Jurkat, Clone E6-1 (cell line): ENCODE measurements at regions not wholly inside any gene's neighbourhood (a gene's known extent, or its start where the extent isn't known, plus 50 kb on each side); places are given as distances from the start of the nearest gene placed in this dataset.
A peak's percentile ranks its signal among the peaks of the same experiment; 100 is the strongest.

ENCODE experiments used
- DNase-seq: peaks from one replicate; pipeline ENCODE4 v3.0.0-alpha.2; 2011; ENCODE audit warnings: low read depth, low spot score
- H3K4me3 ChIP-seq: 2 replicates; pipeline ENCODE4 v1.5.1; 2011; ENCODE audit warnings: mild to moderate bottlenecking, low read length, control low read depth, moderate library complexity

DNA sequence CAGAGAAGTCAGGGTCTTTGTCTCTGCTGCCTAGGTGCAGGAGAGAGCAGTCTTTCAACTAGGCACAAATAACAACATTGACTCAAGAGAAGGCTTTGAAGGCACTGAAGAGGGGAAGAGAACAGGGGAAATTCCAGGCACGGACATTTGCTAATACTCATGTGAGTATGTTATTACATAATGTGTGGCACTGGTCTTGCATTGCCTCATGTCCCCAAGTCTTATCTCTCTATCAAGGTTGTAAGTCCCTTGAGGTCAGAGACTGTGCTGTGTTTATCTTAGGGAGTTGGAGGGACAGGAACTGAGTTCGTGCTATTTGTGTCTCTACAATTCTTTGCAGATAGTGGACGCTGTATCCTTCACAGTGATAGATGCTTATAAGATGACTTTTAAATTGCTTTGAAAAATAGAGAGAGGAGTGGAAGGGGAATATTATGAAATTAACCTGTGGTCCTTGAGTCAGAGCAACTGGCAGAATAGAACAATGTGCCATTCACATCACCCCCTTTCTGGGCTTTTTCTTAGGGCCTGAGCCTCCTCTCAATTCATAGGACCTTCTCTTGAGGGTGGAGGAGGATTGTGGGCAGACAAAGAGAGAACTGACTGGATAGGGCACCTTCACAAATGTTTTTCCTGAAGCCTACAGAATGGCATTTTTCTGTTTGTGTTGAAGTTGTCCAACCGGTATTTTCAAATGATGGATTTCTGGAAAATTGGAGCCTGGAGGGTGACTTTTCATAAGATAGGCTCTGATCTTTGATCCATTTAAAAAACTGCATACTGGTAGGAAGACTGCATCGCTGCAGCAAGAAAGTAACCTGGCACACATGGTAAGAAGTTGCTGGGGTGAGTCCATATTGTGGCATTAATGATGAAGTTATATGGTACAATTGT, 96.6 kb upstream of the CXCR4 start:
- no peak for DNase-seq
- H3K4me3 ChIP-seq, result no peak overlapping the region

DNA sequence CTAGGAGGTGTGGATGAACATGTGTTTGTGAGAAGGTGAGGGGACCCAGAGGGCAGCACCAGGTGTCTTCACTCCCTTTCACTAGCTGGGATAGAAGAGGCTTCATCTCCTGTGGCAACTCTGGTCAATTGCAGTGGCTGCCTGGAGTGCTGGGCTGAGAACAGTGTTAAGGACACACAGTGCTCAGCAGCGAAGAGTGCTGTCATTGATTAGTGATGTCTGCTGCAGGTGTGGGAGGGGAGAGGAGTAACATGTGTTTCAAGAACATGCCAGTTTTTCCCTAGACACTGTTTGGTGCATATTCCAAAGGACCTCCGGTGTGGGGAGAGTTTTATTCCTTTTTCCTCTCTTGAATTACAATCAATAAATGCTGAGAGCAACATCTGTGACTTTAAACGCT, 95.9 kb upstream of the CXCR4 start:
- no peak for DNase-seq
- no peak overlapping the region for H3K4me3 ChIP-seq

DNA sequence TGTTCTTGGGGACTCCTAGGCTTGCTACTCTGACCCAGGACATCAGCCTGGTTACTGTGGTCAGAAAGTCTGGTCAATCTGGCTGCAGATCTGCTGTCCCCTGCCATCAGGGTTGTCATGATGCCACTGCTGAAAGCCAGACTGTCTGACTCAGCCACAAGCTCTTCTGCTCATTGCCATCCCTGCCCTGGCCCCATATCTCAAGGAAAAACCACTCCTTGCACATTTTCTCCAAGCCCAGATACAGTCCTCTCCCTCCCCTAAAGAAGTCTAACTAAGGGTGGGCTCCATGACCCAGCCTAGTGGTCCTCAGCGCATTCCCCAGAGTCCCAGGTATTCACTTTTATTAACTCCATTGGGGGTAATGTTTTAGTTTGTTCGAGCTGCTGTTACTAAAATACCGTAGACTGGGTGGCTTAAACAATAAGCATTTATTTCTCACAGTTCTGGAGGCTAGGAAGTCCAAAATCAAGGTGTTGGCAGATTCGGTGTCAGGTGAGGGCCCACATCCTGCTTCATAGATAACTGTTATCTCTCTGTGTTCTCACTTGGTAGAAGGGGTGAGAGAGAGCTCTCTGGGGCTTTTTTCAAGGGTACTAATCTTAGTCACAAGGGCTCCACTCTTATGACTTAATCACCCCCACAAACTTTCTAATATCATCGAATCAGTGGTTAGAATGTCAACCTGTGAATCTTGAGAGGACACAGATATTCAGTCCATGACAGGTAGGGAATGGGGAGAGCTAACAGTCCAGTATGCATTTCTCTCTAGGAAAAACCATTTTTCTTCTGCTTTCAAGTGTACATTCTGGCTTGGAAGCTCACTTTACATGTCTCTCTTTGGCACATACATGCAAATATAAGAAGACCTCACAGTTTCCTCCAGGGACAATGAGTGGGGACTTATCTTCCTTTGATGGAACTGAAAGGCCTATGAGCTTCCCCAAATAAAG, 94.8 kb upstream of the CXCR4 start:
- no peak overlapping the region for H3K4me3 ChIP-seq
- peak; percentile 69 for DNase-seq

DNA sequence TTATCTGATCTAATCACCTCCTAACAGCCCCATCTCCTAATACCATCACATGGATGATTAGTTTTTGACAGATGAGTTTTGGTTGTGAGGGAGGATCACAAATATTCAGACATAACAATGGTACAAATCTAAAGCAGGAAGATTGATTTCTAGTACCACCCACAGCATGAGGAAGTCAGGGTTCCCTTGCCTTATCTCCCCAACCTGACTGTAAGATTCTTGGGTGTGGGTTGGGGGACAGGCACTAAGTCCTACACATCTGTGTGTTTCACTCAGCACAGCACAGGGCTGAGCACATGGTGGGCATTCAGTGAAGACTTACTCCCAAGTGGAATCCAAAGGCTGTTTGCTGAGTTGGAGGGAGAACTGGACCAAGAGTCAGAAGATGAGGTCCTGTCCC, 93.8 kb upstream of the CXCR4 start:
- H3K4me3 ChIP-seq, result no peak overlapping the region
- peak; percentile 61 for DNase-seq

DNA sequence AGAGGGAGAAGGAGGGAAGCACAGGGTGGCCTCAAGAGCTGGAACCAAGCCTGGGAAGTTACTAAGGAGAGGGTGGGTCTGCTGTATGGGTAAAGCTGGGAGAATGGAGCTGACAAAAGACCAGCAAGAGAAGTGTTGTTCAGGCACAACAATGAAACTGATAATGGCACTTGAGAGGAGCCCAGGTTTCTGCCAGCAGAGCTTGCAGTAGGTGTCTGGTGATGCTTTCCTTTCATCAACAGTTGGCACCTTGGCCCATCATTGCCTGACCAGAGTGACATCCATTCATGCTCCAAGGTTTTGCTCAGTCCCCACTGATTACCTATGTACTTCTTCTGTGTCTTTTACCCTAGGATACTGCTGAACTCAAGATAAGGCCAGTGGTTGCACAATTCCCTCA, 92.9 kb upstream of the CXCR4 start:
- DNase-seq, result no peak

DNA sequence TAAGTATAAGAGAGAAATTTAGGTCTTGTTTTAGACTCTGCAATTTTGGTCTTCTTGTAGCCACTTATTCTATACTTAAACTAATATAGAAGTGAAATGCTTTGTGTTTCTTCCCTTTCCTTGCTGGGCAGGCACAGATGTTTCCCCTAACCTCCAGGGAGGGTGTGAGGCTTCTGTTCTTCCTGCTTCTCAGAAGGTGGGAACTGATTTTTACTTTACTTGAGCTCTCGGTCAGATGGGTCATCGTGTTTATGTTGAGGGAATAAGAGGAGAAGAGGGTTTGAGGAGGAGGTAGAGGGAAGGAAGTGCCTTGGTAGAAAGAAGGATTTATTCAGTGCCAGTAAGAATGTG, 92.5 kb upstream of the CXCR4 start:
- DNase-seq, result no peak

More for the DNA sequence above, 92.9 kb upstream of the CXCR4 start:
- H3K4me3 ChIP-seq, result no peak overlapping the region

DNA sequence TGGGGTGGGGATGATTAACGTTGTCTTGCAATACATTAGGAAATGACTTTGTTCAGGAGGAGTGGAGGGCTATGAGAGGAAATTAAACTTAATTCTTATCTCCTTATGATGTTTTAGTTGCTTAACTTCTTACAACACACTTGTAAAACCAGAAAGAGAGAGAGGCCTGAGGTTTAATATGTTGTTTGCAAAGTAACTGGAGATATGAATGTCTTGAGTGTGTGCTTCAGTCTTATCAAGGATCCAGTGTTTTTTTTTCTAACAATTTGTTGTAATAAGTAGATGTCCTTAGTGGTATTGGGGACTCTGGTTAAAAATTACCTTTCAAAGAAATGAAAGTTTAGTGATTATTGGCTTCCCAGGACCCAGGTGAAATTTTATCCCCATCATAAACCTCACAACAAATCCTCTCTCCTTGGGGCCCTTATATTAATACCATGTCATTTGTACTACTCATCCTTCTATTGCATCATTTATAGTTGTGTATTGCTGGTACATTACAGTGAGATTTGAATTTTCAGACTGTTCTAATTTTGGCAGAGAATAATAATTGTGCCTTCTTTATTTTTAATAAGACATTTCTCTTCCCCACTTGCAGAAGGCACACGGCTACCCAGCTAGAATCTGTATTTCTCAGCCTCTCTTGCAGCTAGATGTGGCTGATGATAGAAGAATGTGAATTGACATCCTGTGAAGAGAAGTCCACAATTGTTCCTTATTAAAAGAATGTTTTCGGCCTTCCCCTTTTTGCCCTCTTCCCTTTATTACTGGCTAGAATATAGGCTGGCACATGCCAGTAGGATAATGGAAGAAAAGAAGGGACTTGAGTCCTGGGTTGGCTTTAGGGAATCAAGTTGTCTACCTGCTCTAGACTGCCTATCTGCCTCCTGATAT, 91.9 kb upstream of the CXCR4 start:
- no peak overlapping the region for H3K4me3 ChIP-seq
- DNase-seq, result no peak

More for the DNA sequence above, 92.5 kb upstream of the CXCR4 start:
- no peak overlapping the region for H3K4me3 ChIP-seq

DNA sequence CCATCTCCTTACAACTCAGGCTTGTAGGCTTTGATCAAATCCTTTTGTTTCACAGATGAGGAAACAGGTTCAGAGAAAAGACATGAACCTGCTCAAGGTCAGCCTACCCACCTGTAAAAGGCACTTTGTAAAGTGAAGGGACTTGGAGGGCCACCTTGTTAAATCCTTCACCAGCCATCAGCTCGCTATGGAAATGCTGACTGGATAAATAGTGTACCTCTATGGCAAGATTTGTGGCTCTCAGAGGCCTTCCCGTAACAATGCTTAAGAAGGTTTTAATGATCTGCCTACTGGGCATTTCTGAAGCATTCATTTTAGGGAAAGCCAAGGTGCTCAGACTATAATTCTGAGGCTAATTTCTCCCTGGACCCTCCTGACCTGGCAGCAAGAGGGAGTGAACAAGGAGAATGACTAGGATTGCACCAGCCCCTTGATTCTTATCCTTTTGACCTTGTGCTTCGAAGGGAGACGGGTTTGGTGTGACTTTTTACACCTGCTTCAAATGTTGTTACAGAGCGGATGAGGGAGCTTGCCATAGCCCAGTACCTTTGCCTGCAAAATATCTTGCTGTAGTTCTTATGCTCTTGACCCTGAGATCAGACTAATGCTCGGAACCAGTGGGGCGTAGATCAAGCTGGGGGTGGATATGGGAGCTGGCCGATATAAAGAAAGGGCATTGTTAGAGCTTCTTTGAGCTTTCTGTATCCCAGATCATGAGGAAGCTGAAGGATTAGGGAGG, 90.9 kb upstream of the CXCR4 start:
- H3K4me3 ChIP-seq, result no peak overlapping the region
- no peak for DNase-seq

DNA sequence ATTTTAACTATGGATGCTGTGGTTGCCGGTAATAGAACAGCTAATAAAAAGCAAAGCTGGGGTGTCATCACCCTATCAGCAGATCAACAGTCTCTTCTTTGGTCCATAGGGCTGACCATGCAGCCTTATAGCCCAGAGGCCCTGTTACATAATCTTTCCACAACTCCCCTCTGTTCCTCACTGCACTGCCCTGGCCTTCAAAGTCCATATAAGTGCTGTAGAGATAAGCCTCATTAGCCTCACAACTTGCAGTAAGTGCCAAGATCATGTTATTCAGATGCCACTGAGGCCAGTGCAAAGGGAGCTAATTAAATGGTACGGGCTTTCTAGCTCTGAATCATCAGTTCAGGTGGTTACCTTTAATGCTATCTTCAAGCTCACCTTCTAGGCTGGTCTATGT, 89.7 kb upstream of the CXCR4 start:
- DNase-seq, result no peak
- no peak overlapping the region for H3K4me3 ChIP-seq

DNA sequence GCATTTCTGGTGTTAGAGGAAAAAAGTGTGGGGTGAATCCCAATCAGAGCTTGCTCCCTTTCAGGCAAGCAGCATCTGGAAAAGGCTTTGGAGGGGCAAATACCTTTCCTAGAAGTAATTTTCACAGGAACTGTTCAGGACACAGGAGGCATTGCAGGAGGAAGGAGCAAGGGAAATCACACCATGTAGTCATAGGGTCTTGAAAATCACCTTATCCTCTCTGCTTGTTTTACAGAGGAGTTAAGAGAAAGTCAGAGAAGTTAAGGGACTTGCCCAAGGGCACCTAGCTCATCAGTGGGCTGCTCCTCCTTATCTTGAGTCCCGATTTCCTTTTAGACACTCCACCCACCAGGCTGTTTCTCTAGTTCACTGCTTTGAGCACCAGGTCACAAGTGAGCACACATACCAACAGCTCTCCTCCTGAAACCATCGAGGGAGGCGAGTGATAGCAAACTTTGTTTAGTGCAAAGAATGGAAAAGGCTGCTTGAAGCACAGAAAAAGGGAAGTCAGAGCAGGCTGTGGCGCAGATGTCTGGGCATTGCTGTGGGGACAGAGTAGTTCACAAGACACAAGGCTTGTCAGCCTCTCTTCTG, 89.2 kb upstream of the CXCR4 start:
- DNase-seq, result no peak
- H3K4me3 ChIP-seq, result no peak overlapping the region

DNA sequence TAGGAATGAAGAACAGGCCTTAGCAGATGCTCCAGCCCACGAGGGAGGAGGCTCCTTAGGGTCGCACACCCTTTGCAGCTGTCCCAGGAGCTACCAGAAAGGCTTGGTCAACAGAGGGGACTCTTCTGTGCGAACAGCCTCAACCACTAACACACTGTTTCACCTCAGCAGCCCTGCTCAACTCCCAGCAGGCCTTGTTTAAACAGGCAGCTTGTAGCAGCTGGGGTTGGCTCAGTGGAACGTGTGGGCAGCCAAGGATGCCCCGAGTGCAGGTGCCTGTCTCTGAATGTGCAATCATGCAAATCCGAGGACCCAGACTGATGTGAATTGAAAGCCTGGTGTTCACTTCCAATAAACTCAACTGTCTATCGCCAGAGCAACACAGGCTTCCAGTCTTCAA, 88.7 kb upstream of the CXCR4 start:
- peak; percentile 54 for DNase-seq
- H3K4me3 ChIP-seq, result no peak overlapping the region

DNA sequence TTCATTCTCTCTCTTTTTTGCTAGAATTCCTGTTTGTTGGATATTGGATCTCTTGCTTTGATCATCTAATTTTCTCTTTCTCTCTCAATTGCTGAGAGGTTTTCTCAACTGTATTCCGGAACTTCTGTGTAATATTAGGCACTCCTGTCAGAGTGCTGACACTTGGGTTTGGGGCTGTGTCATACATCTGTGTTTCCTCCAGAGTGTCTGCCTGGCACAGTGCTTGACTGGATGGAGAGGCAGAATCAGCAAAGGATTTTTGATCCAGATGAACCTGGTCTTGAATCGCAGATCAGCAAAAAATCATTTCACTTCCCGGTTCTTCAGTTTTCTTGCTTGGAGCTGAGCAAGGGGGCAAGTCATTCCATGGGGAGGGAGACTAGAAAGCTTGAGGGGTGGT, 87.7 kb upstream of the CXCR4 start:
- no peak overlapping the region for H3K4me3 ChIP-seq
- DNase-seq, result no peak

DNA sequence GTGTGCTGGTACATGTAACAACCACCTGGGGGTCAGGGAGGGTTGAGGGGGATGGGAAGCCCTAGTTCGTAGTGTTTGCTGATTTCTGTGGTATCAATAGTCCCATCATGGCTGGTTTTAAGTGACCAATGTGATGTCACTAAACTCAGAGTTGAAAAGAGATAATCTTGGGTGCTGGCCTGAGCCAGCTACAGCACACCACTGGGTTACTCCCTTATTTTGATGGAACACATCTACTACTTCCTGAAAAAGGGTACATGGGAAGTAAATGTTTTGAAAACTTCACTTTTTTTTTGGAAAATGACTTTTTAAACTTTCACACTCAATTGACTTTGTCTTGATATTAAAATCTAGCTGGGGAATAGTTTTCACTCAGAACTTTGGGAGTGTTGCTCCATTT, 87.0 kb upstream of the CXCR4 start:
- DNase-seq, result no peak
- H3K4me3 ChIP-seq, result no peak overlapping the region

DNA sequence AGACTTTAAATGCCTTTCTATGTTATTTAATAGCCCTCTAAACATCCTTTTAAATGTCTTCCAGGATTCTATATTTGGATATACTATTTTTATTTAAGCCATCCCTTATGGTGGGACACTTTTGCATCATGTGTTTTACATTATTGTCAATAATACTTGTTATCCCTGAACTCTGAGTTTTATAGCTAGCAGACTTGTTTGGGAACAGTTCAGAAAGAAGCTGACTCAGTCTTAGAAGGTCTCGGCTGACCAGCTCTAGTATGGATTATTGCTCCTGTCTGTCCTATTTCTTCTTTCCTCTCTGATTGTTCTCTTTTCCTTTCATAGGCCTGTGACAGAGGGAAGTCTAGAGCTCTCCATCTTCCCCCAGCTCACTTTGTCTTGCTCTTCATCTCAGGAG, 77.3 kb upstream of the CXCR4 start:
- H3K4me3 ChIP-seq, result no peak overlapping the region
- no peak for DNase-seq

DNA sequence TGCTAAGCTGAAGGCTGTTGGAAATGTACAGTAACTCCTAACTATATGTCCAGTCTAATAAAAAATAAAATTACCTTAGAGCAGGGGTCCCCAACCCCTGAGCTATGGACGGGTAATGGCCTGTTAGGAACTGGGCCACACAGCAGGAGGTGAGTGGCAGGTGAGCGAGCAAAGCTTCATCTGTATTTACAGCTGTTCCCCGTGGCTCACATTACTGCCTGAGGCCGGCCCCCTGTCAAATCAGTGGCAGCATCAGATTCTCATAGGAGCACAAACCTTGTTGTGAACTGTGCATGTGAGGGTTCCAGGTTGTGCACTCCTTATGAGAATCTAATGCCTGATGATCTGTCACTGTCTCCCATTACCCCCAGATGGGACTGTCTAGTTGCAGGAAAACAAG, 73.1 kb upstream of the CXCR4 start:
- DNase-seq, result no peak
- H3K4me3 ChIP-seq, result no peak overlapping the region

DNA sequence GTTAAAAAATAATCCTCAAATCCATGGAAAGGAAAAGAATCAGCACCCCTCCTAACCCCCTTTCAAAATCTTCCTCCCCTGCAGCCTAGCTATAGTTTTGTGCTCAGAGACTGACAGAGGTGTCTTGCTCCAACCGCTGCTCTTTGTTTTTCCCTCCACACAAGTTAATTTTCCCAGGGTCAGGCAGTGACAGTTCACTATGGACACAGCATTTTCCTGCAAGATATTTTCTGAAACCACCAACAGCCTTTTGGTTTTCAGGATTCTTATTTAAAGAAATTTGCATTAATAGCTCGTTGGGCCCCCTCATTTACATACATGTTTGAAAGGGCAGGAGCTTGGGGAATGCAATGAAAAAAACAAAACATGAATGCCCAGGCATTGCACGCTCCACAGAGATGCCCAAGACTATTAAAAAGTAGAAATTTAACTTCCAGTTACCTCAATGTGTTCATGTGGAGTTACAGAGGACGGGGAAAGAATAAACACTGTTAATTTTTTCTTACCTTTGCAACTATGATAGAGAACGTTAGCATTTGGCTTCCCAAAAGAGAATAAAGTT, 71.4 kb upstream of the CXCR4 start:
- H3K4me3 ChIP-seq, result no peak overlapping the region
- no peak for DNase-seq

DNA sequence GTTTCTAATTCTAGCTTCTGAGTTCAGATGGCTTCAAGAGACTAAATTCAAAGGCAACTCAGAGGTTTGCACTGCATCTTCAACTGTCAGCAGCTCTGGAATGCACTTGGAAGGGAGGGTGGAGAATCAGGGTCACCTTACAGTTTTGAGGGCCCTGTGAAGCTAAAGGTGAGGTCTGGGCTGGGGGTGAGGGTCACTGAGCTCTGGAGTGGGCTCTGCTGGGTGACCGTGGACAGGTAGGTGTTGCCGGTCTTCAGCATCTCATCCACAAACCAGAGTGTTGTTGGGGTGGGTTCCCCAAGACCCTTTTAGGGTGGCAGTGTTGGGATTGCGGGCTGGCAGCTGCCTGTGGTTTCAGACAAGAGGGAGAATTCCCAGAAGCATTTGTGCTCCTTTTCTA, 70.1 kb upstream of the CXCR4 start:
- no peak overlapping the region for H3K4me3 ChIP-seq
- no peak for DNase-seq
